ENCODE measurements at regions not wholly inside any gene's neighbourhood (a gene's known extent, or its start where the extent isn't known, plus 50 kb on each side); places are given as distances from the start of the nearest gene placed in this dataset.
"Not testable (repeated sequence)": the region's sequence is repeated elsewhere in the genome, so short reads cannot be mapped to it uniquely, and the experiment has no call there.

DNA sequence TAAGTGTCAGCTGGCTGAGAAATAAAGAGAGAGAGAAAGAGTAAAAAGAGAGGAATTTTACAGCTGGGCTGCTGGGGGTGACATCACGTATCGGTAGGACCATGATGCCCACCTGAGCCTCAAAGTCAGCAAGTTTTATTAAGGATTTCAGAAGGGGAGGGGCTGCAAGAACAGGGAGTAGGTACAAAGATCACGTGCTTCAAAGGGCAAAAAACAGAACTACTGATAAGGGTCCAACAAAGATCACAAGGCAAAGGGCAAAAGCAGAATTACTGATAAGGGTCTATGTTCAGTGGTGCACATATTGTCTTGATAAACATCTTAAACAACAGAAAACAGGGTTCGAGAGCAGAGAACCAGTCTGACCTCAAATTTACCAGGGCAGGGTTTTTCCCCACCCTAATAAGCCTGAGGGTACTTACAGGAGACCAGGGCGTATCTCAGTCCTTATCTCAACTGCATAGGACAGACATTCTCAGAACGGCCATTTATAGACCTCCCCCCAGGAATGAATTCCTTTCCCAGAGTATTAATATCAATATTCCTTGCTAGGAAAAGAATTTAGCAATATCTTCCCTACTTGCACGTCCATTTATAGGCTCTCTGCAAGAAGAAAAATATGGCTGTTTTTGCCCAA is 128.3 kb upstream of the PZP start:
- not testable (repeated sequence) for DNase-seq (ENCODE audit: low read depth in 2 of 2)

DNA sequence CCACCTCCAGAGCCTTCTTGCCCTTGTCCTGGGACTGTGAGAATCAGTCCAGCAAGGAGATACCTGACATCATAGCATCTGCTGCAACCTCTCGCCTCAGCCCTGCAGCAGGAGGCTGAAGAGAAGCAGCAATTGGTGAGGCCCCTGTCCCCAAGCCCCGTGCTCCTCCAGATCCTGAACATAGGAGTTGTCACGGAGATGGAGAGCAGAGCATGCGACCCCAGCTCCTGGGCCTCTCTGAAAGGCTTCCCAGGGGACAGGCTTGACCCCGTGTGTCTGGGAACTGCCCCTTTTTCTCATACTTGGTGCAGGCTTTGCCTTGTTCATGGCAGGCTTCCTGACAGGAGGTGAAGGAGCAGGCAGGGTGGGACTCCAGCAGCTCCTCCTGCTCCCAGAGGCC is 127.7 kb upstream of the PZP start:
- no peak for DNase-seq (ENCODE audit: low read depth in 2 of 2)

DNA sequence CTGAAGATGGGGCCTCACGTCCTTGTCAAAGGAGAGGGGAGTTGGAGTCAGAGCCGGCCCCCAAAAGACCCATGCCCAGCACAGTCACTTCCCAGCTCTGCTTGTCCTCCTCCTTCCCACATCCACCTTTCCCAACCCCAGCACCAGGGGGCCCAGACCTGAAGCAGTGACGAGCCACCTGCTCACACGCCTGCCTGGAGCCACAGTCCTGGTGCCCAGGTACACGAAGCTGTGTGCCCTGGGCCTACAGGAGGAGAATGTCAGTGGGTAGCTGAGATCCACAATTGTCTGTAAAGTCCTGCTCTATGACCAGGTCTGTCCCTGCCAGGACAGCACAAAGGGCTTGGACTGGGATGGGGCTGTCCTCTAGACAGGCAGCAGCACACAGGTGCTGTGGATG is 126.8 kb upstream of the PZP start:
- no peak for DNase-seq (ENCODE audit: low read depth in 2 of 2)

DNA sequence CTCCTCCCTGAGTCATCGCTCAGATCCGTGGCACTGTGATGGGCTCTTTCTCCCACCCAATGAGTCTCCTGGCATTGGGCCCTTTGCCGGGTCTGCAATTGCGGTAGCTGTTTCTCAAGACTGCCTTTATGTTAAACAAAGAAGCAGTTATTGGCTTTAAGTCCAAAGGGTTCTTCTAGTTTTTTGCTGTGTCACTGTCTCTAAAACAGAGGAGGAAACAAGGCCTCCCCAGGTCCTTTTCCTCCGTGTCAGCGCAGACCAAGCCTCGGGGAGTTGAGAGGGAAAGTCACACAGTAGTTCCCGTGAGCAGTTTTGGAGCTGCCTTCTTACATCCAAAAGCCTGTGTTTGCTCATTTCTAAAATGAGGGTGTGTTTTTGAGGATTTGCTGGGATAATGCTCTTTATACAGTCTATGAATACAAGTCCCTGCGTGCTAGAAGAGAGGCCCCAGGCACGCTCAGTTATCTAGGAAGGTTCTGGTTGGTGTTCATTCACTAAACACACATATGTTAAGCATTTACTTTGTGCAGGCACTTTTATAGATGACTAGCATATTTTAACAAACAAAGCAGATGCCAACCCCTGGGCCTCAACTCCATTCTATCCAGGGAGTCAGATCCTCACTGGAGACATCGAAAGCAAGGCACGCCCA is 126.0 kb upstream of the PZP start:
- no peak for DNase-seq (ENCODE audit: low read depth in 2 of 2)

DNA sequence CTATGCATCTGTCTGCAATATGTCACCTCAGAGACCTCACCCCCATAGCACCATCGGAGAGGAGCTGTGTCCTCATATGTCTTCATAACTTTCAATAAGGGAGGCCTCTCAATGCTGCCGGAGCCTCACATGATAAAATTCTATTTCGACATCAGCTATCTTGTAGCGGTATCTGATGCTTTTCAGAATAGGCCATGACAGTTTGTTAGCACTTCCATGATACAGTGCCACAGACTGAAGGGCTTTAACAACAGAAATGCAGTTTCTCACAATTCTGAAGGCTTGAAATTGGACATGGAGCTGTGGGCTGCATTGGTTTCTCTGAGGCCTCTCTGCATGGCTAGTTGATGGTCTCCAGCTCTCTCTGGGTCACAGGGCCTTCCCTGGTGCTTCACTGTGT is 125.0 kb upstream of the PZP start:
- DNase-seq (ENCODE audit: low read depth in 2 of 2), result no peak

DNA sequence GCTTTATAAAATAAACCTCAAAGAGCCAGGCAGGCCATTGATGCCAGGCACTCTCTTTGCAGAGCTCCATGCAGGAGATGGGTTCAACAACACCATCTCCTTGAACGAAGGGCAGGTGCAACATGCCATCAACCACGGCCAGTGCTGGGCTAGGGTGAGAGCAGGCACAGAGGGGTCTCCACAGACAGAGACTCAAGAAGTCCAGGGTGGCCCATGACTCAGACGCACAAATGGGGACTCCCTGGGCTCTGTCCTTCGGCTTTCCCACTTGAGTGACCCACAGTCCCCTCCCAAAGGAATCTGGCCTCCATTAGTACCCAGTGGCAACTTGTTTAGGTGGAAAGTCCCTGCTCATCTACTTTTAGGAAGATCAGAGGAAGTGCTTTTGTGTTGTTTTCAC is 124.4 kb upstream of the PZP start:
- DNase-seq (ENCODE audit: low read depth in 2 of 2), result no peak

DNA sequence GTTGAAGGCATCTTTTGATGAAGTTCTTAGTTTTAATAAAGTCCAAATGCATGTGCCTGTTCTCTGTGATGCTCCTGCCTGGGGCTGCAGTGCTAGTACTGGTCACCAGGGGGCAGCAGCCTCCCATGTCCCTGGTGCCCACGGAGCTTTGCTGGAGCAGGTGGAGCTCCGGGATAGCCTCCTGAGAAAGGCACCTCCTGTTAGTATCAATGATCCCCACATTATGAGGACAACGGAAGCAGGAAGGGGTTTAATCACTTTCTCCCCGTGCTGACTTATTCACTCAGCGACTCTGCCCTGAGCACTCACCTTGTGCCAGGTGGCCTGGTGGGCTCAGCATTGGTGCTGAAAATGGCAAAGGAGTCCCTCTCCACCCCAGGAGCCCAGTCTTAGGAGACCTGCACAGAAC is 123.0 kb upstream of the PZP start:
- peak; percentile 25 to 72 for DNase-seq (ENCODE audit: low read depth in 2 of 2)

DNA sequence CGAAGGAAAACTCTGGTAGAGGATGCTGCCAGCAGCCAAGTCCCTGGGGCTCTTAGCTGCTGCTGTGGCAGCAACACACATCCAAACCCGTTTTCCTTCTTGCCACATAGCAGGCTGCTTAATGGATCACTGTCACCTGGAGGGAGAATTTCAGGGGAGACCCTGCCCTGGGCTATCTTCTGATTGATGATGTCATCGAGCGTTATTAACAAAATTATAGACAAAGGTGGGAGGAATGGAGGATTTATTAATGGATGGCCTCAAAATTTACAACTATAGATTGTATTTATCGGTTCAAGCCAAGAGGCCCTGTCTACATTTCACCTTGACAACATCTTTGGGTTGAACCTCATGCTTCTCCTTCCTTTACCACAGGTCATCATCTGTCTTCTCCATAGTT is 120.8 kb upstream of the PZP start:
- DNase-seq (ENCODE audit: low read depth in 2 of 2), result no peak

DNA sequence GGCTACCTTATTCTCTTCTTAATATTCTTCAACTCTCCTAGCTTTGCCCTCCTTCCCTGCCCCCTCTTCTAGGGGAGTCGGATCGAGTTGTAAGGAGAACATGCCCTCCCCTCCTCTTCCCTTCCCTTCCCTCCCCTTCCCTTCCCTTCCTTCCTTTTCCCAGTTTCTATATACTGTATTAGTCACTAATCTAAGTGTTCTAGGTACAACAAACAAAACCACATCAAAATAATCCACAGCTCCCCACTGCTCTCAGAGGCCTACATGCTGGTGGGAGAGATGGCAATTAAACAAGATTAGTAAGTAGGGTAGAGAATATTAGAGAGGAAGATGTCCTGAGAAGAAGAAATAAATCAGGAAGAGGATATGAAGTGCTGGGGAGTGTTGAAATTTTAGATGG is 119.9 kb upstream of the PZP start:
- DNase-seq (ENCODE audit: low read depth in 2 of 2), result no peak

DNA sequence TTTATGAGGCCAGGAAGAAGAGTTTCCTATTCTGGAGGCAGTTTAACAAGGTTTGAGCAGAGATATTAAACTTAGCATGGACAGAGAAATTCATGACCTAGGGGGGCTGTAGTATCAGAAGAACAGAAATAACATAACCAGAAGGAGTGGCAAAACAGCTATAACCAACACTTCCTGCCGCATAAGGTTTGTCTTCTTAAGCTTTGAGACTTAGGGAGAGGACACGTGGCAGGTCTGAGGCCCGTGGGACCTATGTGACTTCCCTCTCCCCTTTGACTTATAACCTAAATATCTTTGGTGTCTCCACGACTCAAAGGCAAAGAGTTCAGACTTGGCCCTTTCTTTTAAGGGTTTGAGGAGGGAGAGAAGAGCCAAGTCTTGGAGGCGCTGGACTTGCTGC is 119.1 kb upstream of the PZP start:
- no peak for DNase-seq (ENCODE audit: low read depth in 2 of 2)

DNA sequence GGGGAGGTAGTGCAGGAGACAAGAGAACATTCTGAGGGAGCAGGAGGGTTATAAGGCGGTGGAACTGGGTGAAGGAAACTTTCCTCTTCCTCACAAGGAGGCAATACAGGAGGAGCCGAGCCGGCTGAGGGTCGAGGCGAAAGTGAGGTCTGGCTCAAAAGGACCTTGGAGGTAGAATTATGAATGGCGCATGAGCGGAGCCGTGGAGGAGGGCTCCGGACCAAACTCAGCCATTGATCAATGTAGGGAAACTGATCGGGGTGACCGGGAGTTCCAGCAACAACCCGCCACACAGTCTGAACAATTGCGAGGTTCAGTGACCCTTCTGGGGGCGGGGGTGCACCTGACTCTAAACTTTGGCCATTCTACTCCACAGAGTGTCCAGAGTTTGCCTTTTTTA is 118.7 kb upstream of the PZP start:
- DNase-seq (ENCODE audit: low read depth in 2 of 2), result not testable (repeated sequence)

DNA sequence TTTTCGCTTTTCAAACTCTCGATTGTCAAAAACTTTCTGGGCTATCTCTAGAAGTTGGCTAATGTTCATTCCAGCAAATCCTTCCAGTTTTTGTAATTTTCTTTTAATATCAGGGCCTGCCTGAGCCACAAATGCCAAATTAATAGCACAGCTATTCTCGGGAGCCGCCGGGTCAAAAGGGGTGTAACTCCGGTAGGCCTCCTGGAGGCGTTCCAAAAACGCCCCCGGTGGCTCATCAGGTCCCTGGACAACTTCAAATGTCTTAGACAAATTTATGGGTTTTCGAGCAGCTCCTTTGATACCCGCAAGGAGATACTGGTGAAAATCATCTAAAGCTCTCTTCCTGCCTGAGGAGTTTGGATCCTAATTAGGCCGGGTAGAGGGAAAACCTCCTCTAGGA is 117.9 kb upstream of the PZP start:
- DNase-seq (ENCODE audit: low read depth in 2 of 2), result no peak

DNA sequence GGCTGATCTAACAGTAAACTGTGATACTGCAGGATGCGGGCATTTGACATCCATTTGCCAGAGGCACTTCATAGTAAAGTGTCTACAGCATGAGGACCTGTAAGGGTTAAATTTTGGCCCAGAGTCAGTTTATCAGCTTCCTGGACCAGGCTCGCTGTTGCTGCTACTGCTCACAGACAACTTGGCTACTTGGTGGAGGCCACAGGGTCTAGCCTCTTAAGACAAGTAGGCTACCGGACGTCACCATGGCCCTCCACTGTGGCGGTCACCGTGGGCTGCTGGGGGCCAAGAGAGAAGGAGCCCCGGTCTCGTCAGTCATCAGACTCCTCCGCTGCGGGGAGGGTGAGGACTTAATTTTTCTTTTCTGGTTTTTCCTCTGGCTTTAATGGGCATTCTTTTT is 117.3 kb upstream of the PZP start:
- DNase-seq (ENCODE audit: low read depth in 2 of 2), result no peak

DNA sequence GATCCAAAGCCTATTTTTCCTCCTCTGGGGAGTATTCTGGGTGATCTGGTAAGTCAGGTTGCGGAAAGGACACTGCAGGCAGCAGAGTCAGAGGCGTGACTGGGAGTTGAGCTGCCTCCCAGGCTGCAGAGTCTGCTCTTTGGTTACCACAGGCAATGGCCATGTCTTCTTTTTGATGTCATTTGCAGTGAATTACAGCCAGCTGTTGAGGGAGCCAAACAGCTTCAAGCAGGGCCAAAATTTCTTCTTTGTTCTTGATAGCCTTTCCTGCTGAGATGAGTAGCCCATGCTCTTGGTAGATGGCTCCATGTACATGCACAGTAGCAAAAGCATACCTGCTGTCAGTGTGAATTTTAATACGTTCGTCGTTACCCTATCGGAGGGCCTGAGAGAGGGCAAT is 116.6 kb upstream of the PZP start:
- DNase-seq (ENCODE audit: low read depth in 2 of 2), result no peak

DNA sequence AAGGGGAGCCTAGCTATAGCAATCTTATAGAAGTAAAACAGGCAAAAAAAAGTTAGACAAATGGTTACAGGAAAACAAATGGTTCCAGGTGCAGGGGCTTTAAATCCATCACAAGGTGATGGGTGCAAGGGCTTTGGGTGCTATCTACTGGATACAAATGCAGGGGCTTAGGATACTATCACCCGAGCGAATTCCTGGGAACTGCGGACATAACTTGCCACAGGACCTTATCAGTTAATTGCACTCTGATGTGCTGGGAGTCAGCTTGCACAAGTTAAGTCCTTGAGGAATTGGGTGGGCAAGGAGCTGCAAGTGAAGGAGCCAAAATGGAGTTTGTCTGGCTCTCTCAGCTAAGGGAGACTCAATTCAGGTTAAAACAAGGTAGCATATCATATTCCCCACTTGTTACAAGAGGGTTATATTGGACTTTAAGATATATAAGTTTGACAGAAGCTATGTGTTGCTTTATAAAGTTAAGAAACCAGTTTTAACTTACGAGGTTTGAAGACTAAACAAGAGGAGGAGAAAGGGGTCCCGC is 115.0 kb upstream of the PZP start:
- DNase-seq (ENCODE audit: low read depth in 2 of 2), result no peak

DNA sequence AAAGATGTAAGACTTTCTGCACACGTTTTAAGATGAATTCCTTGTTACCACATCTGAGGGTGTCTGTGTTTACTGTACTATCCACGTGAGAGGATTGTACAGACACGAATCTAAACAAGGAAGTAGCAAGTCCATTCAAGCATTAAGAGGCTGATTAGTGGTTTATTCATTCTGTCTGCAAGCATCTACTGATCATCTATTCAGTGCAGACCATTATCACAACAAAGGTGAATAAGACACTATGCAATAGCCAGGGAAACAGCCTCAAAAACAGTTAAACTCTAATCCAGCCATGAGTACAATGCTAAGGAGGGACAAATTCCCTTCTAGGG is 111.6 kb upstream of the PZP start:
- no peak for DNase-seq (ENCODE audit: low read depth in 2 of 2)

DNA sequence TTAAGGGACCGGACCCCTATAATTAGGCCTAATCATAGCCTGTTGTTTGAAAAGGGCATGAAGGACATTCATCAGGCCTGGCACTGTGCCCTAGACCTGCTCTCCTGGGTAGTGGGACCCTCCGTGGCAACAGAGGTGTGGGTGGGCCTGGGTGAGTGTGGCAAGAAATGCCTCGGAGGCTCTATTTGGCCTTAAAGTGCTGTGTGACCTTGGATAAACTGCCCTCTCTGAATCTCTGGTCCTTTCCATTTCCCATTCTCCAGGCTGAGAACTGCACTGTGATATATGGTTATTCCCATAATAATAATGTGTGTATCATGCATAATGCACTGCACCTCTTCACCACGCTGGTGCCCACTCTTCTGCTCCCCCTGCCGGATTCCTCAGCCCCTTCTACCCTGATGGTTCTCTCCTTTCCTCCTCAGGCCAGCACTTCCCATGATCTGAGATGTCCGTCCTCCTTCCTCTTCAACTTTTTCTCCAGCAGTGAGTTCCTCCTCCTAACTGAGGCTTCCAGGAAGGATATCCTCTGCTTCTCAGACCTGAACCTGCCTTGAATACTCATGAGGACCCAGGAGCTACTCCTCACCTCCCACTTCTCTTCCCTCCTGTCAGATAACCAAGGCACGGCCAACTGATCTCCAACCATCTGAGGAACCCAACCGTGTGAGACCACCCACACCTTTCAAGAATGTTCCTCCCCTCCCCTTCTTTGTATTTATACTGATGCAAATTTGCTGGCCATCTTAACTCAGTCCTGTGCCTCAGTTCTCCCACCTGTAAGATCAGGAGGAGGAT is 111.0 kb upstream of the PZP start:
- DNase-seq (ENCODE audit: low read depth in 2 of 2), result no peak

DNA sequence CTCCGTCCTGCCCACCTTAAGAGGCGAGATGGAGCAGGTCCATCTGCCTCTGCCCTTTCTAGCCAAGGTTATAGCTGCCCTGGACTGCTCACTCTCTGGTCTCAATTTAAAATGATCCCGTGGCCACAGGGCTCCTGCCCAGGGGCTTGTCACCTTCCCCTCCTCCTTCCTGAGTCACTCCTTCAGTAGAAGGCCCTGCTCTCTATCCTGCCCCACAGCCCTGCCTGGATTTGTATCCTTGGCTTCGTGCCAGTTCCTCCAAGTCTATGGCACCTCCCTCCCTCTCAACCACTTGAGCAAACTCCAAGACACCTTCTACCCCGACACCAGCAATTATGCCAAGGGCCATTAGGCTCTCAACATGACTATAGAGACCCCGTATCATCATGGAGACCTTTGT is 105.3 kb upstream of the PZP start:
- DNase-seq (ENCODE audit: low read depth in 2 of 2), result not testable (repeated sequence)

DNA sequence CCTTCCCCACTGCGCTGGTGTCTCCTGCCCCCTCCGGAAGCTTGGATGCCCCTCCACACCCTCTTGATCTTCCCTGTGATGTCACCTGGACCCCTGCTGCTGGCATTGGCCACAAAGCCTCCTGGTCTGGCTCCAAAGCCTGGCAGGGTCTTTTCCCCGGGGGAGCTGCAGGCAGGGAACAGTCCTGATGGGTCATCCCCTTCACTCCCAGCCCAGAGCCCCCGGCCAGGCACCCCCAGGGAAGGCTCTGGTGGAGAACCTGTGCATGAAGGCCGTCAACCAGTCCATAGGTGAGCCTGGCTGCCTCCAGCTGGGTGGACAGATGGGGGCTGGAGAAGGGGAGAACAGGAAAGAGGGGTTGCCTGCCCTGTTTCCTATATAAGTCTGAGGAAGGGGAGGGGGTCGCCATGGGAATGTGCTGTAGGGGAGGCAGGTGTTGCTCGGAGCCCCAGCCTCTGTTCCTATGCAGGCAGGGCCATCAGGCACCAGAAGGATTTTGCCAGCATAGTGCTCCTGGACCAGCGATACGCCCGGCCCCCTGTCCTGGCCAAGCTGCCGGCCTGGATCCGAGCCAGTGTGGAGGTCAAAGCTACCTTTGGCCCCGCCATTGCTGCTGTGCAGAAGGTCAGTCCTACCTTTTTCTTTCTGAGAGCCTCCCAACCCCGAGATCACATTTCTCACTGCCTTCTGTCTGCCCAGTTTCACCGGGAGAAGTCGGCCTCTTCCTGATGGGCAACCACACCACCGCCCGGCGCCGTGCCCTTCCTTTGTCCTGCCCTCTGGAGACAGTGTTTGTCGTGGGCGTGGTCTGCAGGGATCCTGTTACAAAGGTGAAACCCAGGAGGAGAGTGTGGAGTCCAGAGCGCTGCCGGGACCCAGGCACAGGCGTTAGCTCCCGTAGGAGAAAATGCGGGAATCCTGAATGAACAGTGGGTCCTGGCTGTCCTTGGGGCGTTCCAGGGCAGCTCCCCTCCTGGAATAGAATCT is 104.5 kb upstream of the PZP start:
- not testable (repeated sequence) for DNase-seq (ENCODE audit: low read depth in 2 of 2)

DNA sequence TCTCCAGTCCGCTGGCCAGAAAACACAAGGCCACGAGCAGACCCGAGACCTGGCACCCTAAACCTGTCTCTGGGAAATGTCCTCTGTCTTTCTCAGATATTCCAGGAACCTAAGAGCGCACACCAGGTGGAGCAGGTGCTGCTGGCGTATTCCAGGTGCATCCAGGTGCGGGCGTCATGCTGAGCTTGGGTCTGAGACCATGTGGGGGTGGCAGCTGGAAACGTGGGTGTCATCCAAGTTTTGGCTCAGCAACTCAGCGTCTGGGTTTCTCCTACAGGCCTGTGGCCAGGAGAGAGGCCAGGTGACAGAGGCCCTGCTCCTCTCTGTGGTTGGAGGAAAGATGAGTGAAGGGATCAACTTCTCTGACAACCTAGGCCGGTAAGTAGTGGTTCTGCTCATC is 103.3 kb upstream of the PZP start:
- DNase-seq (ENCODE audit: low read depth in 2 of 2), result not testable (repeated sequence)

DNA sequence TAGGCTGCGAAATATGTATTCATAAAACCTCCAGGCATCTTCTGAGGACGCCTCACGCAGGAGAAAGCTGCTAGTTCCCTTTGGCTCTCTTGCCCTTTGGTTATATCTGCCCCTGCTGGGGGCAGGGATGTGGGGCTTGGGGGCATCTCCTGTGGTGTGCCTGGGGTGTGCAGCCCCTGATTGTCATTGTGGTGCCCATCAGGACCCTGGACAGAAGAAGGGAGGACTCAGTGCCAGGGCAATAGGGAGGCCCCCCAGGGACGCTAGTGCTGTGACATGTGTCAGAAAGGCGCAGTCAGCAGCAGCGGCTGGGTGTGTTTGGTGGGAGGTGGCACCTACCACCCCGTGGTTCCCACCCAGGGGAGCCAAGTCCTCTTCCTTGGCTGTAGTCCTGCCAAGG is 102.5 kb upstream of the PZP start:
- not testable (repeated sequence) for DNase-seq (ENCODE audit: low read depth in 2 of 2)

DNA sequence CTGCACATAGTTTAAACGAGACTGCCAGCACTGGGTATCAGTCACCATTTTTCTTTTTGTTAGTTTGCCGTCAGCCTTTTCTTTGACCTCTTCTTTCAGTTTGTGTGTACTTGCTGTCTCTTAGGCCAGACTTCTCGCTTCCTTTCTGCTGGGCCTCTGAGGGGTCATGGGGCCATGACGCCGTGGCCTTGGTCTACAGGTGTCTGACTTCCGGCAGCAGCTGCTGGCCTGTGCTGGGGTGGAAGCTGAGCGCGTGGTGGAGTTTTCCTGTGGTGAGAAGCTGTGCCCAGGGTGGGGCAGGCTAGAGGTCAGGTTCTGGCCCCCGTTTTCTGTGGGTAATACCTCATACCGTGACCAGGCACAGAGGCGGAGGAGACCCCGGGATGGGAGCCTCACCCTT is 101.6 kb upstream of the PZP start:
- DNase-seq (ENCODE audit: low read depth in 2 of 2), result not testable (repeated sequence)

All from stimulated activated CD4-positive, alpha-beta T cell treated with anti-CD3 and anti-CD28 coated beads, Interleukin-1b, Interleukin-23, amount 100 ng/mL, for 1 hour (primary cell).